Nephron (organoid): ENCODE measurements at regions not wholly inside any gene's neighbourhood (a gene's known extent, or its start where the extent isn't known, plus 50 kb on each side); places are given as distances from the start of the nearest gene placed in this dataset.

Source experiments
- H3K27ac Mint-ChIP-seq, 3 experiments: 2 replicates each; pipeline ENCODE4 v1.8.0; 2020; ENCODE audit warnings: mixed read lengths in 3 of 3, mild to moderate bottlenecking in 2 of 3, moderate library complexity in 1 of 3
- H3K27me3 Mint-ChIP-seq: 2 replicates; pipeline ENCODE4 v1.8.0; 2021; ENCODE audit warnings: low read depth, mild to moderate bottlenecking, moderate library complexity, mixed read lengths
- H3K36me3 Mint-ChIP-seq: 2 replicates; pipeline ENCODE4 v1.8.0; 2020; ENCODE audit warnings: low read depth, mixed read lengths
- H3K4me1 Mint-ChIP-seq: 2 replicates; pipeline ENCODE4 v1.8.0; 2020; ENCODE audit warnings: mixed read lengths
- H3K4me3 Mint-ChIP-seq, 3 experiments: 2 replicates each; pipeline ENCODE4 v1.8.0; 2020; ENCODE audit warnings: mild to moderate bottlenecking in 3 of 3, mixed read lengths in 3 of 3, moderate library complexity in 2 of 3
- H3K9me3 Mint-ChIP-seq: 2 replicates; pipeline ENCODE4 v1.8.0; 2020; ENCODE audit warnings: mixed read lengths
- CTCF ChIP-seq, 3 experiments: fragments of 200-600 bp; sonication (generic); IDR thresholded peaks; one replicate each; pipeline ENCODE4 v1.5.0; 2021; ENCODE audit warnings: antibody characterized with exemption in 3 of 3; ENCODE audit not compliant: unreplicated experiment in 3 of 3

- no peak for TF ChIP-seq CTCF (IDR thresholded peaks at IDR 0.05; ENCODE audit: unreplicated experiment in 3 of 3)
- Mint-ChIP-seq H3K4me1 (peaks cover 16% of the 10 kb centered on the region), H3K36me3 (no peaks in the 10 kb centered on the region), H3K27ac (no peak overlapping the region), H3K4me3 (no peak overlapping the region), H3K9me3 (peaks cover 2% of the 10 kb centered on the region), H3K27me3 (peaks cover 28% of the 10 kb centered on the region)
These were observed 50.9 kb upstream of the LINC01488 start for GRCh38 chr11:69430566-69430965.

- Mint-ChIP-seq H3K36me3 (no peaks in the 10 kb centered on the region), H3K27ac (no peak overlapping the region), H3K27me3 (peaks cover 30% of the 10 kb centered on the region), H3K9me3 (no peaks in the 10 kb centered on the region), H3K4me1 (peaks cover 18% of the 10 kb centered on the region), H3K4me3 (no peak overlapping the region)
- TF ChIP-seq CTCF (IDR thresholded peaks at IDR 0.05; ENCODE audit: unreplicated experiment in 3 of 3), result no peak
These were observed 50.3 kb upstream of the LINC01488 start for GRCh38 chr11:69431136-69431535.
